HUES48 (cell line): ENCODE measurements at regions not wholly inside any gene's neighbourhood (a gene's known extent, or its start where the extent isn't known, plus 50 kb on each side); places are given as distances from the start of the nearest gene placed in this dataset.

Experiments
- H3K27ac ChIP-seq: one replicate; pipeline ENCODE4 v1.7.0; 2013; ENCODE audit warnings: low read depth, low read length, inconsistent platforms
- H3K27me3 ChIP-seq: 2 replicates; pipeline ENCODE4 v1.6.1; 2013; ENCODE audit warnings: mild to moderate bottlenecking, low read length; ENCODE audit not compliant: control insufficient read depth, insufficient read depth
- H3K36me3 ChIP-seq: 2 replicates; pipeline ENCODE4 v1.6.1; 2013; ENCODE audit warnings: low read length; ENCODE audit not compliant: control insufficient read depth, insufficient read depth
- H3K4me1 ChIP-seq: 2 replicates; pipeline ENCODE4 v1.6.1; 2013; ENCODE audit warnings: mild to moderate bottlenecking, low read length; ENCODE audit not compliant: control insufficient read depth, insufficient read depth
- H3K4me3 ChIP-seq: 2 replicates; pipeline ENCODE4 v1.5.1; 2013; ENCODE audit warnings: mild to moderate bottlenecking, low read depth, low read length
- H3K9ac ChIP-seq: 2 replicates; pipeline ENCODE4 v1.6.1; 2013; ENCODE audit warnings: mild to moderate bottlenecking, low read depth, low read length, moderate library complexity
- H3K9me3 ChIP-seq: 2 replicates; pipeline ENCODE4 v1.6.1; 2013; ENCODE audit warnings: low read length; ENCODE audit not compliant: control insufficient read depth, insufficient read depth

- H3K36me3 ChIP-seq, result no peaks in the 10 kb centered on the region
- H3K9me3 ChIP-seq, result no peaks in the 10 kb centered on the region
- no peaks in the 10 kb centered on the region for H3K27me3 ChIP-seq
- H3K4me3 ChIP-seq, result no peak overlapping the region
- H3K9ac ChIP-seq, result no peak overlapping the region
- no peaks in the 10 kb centered on the region for H3K4me1 ChIP-seq
- H3K27ac ChIP-seq, result no peak overlapping the region
These were observed 128.6 kb downstream of the RIPK4 start for GRCh38 chr21:41638201-41638790.

DNA sequence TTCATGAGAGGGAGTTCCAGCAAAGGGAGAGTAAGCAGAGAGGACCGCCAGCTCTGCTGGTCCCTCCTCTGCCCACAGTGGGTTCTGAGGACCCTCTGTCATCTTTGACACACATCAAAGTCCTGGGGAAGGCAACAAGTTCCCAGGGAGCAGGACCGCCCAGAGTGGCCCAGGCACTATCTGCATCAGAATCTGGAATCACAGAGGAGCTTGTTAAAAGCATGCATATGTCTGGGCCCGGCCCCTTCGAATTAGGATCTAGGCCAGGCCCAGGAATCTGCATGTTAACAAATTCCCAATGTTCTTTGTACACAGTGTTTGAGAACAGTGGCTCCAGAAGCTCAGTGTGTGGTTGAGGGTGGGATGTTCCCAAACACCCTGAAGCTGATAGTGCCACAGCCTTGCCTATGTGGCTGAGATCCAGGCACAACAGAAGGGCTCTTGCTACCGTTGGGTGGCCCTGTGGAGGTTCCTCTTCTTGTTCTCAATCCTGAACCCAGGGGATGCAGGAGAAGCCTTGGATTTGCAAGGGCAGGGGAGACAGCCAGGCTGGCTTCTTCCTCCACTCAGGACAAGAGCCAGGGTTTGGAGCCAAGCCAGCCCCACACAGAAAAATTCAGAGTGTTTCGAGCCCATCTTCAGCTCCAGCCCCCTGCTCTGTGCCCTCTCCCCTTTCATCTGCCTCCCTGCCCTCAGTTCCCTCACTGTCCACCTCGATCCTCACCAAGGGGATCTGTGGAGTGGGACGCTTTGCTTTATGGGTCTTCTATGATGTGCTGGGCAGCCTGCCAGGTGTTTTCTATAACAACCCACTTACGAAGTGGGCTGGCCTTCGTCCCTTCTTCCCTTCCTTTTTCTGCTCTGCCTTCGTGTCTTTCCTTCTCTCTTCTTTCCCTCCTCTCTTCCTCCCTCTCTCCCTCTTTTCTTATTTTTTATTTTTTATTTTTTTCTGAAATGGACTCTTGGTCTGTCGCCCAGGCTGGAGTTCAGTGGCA is 129.0 kb upstream of the TMPRSS2 start:
- H3K36me3 ChIP-seq, result no peaks in the 10 kb centered on the region
- H3K9ac ChIP-seq, result no peak overlapping the region
- H3K9me3 ChIP-seq, result no peaks in the 10 kb centered on the region
- H3K4me1 ChIP-seq, result no peaks in the 10 kb centered on the region
- no peak overlapping the region for H3K4me3 ChIP-seq
- no peak overlapping the region for H3K27ac ChIP-seq
- no peaks in the 10 kb centered on the region for H3K27me3 ChIP-seq

- no peaks in the 10 kb centered on the region for H3K27me3 ChIP-seq
- H3K4me3 ChIP-seq, result no peak overlapping the region
- H3K9ac ChIP-seq, result no peak overlapping the region
- H3K9me3 ChIP-seq, result no peaks in the 10 kb centered on the region
- no peaks in the 10 kb centered on the region for H3K36me3 ChIP-seq
- no peaks in the 10 kb centered on the region for H3K4me1 ChIP-seq
- H3K27ac ChIP-seq, result no peak overlapping the region
These were observed 127.9 kb upstream of the TMPRSS2 start for GRCh38 chr21:41635874-41636273.

- no peaks in the 10 kb centered on the region for H3K4me1 ChIP-seq
- no peaks in the 10 kb centered on the region for H3K36me3 ChIP-seq
- no peak overlapping the region for H3K9ac ChIP-seq
- H3K9me3 ChIP-seq, result no peaks in the 10 kb centered on the region
- H3K4me3 ChIP-seq, result no peak overlapping the region
- H3K27me3 ChIP-seq, result no peaks in the 10 kb centered on the region
- no peak overlapping the region for H3K27ac ChIP-seq
These were observed 126.9 kb upstream of the TMPRSS2 start for GRCh38 chr21:41634858-41635257.

DNA sequence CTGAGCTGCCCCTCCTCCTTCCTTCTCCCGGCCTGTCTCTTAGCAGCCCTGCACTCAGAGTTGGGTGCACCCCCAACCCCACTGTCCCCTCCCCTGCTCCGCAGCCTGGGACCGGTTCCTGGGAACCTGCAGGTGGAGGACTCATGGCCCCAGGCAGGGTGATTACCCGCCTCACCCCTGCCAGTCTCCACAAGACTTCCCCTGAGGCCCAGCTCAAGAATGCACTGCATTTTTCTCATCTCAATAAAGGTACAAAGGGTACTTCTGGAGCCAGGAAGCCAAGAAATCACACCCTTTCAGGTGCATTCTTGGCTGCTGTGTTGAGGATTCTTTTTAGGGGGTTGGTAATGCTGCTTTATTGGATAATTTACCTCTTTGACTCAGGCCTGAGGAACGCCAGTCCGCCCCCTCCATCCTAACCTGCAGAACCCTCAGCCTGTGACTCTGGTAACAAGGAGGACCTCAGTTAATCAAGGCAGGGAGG is 126.3 kb upstream of the TMPRSS2 start:
- Histone ChIP-seq H3K4me1 (no peaks in the 10 kb centered on the region), H3K9ac (no peak overlapping the region), H3K4me3 (no peak overlapping the region), H3K27ac (no peak overlapping the region), H3K36me3 (no peaks in the 10 kb centered on the region), H3K9me3 (no peaks in the 10 kb centered on the region), H3K27me3 (no peaks in the 10 kb centered on the region)

DNA sequence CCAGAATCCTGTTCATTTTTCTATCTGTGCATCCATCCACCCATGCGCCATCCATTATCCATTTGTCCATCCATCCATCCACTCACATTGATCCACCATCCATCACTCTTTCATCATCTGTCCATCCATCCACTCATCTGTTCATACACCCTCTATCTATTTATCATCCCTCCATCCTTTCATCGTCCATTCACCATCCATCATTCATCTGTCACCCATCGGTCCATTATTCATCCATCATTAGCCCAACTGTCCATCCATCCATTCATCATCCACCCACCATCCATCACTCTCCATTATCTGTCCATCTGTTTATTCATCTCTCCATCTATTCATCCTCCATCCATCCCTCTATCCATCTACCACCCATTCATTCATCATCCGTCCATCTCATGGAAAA is 125.7 kb upstream of the TMPRSS2 start:
- H3K4me1 ChIP-seq, result no peaks in the 10 kb centered on the region
- H3K9ac ChIP-seq, result no peak overlapping the region
- no peaks in the 10 kb centered on the region for H3K27me3 ChIP-seq
- H3K4me3 ChIP-seq, result no peak overlapping the region
- no peaks in the 10 kb centered on the region for H3K36me3 ChIP-seq
- H3K9me3 ChIP-seq, result no peaks in the 10 kb centered on the region
- H3K27ac ChIP-seq, result no peak overlapping the region

GRCh38 chr21:41632748-41633475 is 125.0 kb upstream of the TMPRSS2 start:
- H3K27ac ChIP-seq, result no peak overlapping the region
- H3K9me3 ChIP-seq, result no peaks in the 10 kb centered on the region
- H3K9ac ChIP-seq, result no peak overlapping the region
- H3K4me1 ChIP-seq, result no peaks in the 10 kb centered on the region
- H3K4me3 ChIP-seq, result no peak overlapping the region
- H3K36me3 ChIP-seq, result no peaks in the 10 kb centered on the region
- H3K27me3 ChIP-seq, result no peaks in the 10 kb centered on the region

GRCh38 chr21:41631564-41632461 is 123.9 kb upstream of the TMPRSS2 start:
- Histone ChIP-seq H3K27ac (no peak overlapping the region), H3K4me3 (no peak overlapping the region), H3K9me3 (no peaks in the 10 kb centered on the region), H3K27me3 (no peaks in the 10 kb centered on the region), H3K9ac (no peak overlapping the region), H3K36me3 (no peaks in the 10 kb centered on the region), H3K4me1 (no peaks in the 10 kb centered on the region)

GRCh38 chr21:41630917-41631316 is 123.0 kb upstream of the TMPRSS2 start:
- Histone ChIP-seq H3K27ac (no peak overlapping the region), H3K9me3 (no peaks in the 10 kb centered on the region), H3K27me3 (no peaks in the 10 kb centered on the region), H3K4me3 (no peak overlapping the region), H3K9ac (no peak overlapping the region), H3K36me3 (no peaks in the 10 kb centered on the region), H3K4me1 (no peaks in the 10 kb centered on the region)

DNA sequence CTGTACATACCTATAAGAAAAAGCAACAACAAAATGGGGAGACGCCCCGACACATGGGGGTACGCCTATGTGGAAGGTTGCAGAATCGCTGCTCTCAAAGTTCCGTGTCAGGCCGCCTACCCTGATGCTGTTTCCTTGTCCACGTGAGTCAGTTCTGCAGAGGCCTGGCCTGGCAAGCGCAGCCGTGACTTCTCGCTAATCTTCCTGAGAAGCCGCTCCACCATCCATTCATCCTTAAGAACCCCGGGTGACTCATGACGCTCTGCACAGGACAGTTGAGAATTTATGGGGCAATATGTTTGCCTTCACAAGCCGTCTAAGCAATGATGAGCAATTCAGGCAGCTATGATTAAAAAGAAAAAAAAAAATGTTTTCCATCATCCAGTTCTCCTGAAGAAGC is 122.3 kb upstream of the TMPRSS2 start:
- no peak overlapping the region for H3K27ac ChIP-seq

More for the DNA sequence above, 122.3 kb upstream of the TMPRSS2 start:
- no peaks in the 10 kb centered on the region for H3K9me3 ChIP-seq
- no peaks in the 10 kb centered on the region for H3K4me1 ChIP-seq
- H3K9ac ChIP-seq, result no peak overlapping the region
- no peaks in the 10 kb centered on the region for H3K27me3 ChIP-seq
- no peaks in the 10 kb centered on the region for H3K36me3 ChIP-seq
- H3K4me3 ChIP-seq, result no peak overlapping the region
